ENCODE measurements at regions not wholly inside any gene's neighbourhood (a gene's known extent, or its start where the extent isn't known, plus 50 kb on each side); places are given as distances from the start of the nearest gene placed in this dataset.

DNA sequence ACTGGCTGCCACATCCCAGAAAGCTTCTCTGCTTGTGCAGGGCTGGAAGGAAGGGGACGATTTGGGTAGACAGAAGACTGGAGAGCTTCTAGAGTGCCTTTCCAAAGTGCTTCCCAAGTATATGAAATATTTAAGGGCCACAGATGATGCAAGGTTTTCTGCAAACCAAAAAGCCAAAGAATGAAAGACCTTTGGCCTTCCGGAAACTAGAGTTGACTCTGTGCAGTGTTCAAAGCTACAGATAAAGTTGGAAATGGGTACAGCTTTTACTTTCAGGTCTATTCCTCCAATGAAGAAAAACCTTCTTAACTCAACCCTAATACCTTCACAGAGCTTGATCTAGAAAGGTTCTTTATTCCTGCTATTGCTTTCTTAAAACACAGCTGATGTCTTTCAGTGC lies 253.0 kb upstream of the KLHL29 start:
- DNase-seq (ENCODE audit: low read depth) = no peak

- no peak for DNase-seq (ENCODE audit: low read depth)
Observed at GRCh38 chr2:23132823-23133595, 252.0 kb upstream of the KLHL29 start.

DNA sequence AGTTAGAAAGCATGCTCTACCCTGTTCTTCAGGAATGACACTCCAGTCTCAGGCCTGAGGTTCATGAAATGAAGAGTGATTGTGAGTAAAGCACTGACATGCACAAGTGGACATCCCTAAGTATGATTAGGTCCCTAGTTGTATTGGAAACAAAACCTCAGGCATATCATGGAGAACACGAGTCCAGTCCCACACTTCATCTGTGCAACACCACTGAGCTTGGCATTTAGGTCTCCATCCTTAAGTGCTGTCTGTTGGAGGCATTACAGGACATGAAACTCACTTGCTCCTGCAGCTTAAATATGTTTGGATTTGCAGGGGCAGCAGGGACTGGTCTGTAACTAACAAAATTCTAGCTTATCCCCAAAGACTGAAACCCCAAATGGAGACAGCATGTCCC lies 250.3 kb upstream of the KLHL29 start:
- no peak for DNase-seq (ENCODE audit: low read depth)

DNA sequence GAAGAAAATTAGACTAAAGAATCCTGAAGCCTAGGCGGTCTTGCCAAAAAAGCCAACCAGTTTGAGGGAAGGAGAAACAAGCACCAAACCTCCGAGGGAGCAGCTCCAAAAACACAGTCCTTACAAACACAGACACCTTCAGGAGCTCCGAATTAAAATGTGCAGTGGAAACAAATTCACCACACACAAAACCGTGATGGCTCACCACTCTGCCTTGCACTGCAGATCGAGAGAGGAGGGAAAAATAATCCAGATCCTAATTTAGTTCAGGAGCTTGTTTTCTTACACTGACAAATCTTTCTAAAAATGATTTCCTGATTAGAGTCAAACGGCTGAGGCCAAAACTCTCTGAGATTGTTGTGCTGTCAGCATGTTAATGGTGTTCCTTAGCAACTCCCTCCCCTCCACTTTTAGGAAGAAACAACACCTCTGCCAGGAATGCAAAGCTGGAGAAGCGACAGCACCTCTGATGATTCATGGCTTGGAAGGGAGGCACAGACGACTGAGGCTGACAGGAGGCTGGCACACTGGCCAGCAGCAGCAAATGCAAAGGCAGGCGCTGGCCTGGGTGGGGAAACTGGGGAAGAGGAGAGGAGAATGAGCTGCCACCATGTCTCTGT lies 249.4 kb upstream of the KLHL29 start:
- DNase-seq (ENCODE audit: low read depth) = no peak

GRCh38 chr2:23137166-23137565 lies 247.8 kb upstream of the KLHL29 start:
- no peak for DNase-seq (ENCODE audit: low read depth)

GRCh38 chr2:23138701-23139100 lies 246.3 kb upstream of the KLHL29 start:
- no peak for DNase-seq (ENCODE audit: low read depth)

- DNase-seq (ENCODE audit: low read depth) = no peak
Observed at GRCh38 chr2:23145460-23145859, 239.5 kb upstream of the KLHL29 start.

- no peak for DNase-seq (ENCODE audit: low read depth)
Observed at GRCh38 chr2:23146011-23146410, 239.0 kb upstream of the KLHL29 start.

GRCh38 chr2:23148342-23148741 lies 236.6 kb upstream of the KLHL29 start:
- DNase-seq (ENCODE audit: low read depth) = no peak

DNA sequence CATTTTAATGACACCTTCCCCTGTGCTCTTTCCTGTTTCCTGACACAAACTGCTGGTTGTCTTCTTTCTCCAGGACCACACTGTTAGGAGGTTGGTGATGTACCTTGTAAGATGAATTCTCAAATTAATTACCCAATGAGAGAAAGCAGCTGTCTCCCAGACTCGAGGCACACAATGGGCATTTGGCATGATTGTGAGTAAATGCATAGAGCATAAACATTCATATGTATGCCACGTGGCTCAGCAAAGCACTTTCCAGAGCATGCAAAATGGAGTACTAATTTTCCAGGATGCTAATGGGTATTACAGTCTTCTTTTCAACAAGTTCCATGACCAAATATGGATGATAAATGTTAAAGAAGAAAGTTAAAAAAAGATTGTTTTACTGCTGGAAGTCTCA lies 235.2 kb upstream of the KLHL29 start:
- no peak for DNase-seq (ENCODE audit: low read depth)

DNA sequence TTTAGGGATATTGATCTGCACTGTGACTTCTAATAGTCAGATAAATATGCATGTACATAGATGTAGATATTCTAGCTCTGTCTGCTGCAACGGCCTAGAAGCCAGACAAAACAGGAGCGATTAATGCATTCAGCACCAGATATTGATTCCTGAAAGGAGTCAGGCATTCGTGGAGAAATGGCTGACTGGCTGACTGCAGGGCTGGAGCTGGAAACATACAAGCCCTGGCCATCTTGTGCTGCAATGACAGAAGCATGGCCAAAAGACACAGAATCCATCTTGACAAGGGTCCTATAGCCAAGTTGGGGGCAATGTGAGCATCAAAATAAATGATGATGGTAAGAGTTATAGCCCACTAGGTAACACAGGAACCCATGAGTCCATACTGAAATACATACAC lies 231.5 kb upstream of the KLHL29 start:
- DNase-seq (ENCODE audit: low read depth) = no peak

- DNase-seq (ENCODE audit: low read depth) = no peak
Observed at GRCh38 chr2:23155022-23155421, 230.0 kb upstream of the KLHL29 start.

DNA sequence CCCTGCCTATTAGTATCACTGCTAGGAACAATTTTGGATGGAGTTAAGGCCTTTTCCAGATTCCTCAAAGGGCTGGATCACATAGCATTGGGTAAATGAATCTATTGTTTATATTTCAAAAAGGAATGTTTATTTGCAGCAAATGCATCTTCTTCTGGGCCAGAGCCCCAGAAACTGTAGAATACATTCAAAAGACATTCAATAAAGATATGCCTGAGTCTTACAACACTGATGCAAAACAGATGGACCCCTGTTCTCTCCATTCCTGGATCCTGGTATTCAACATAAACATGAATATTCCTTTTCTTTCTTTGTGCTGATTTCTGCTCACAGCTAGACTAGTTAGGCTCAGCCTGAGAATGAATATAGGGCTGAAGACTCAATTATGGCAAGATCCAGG lies 227.2 kb upstream of the KLHL29 start:
- DNase-seq (ENCODE audit: low read depth) = no peak

- DNase-seq (ENCODE audit: low read depth) = no peak
Observed at GRCh38 chr2:23158306-23158705, 226.7 kb upstream of the KLHL29 start.

- no peak for DNase-seq (ENCODE audit: low read depth)
Observed at GRCh38 chr2:23159746-23160405, 225.1 kb upstream of the KLHL29 start.

- no peak for DNase-seq (ENCODE audit: low read depth)
Observed at GRCh38 chr2:23164173-23164572, 220.8 kb upstream of the KLHL29 start.

DNA sequence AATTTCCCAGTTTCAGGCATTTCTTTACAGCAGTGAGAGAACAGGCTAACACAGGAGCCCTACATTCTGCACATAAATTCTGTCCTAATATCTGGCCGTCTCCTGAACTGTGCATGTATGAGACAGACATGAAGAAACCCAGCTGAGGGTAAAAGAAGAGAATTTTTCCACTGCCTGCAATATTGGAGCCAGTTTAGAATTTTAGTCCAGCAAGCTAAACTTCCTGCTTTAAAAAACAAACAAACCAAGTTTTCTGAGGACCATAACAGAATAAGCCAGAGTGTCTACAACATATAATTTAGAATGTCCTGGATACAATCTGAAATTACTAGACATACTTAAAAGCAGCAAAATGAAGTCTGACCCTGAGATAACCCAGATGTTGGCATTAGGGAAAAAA lies 215.1 kb upstream of the KLHL29 start:
- DNase-seq (ENCODE audit: low read depth) = no peak

DNA sequence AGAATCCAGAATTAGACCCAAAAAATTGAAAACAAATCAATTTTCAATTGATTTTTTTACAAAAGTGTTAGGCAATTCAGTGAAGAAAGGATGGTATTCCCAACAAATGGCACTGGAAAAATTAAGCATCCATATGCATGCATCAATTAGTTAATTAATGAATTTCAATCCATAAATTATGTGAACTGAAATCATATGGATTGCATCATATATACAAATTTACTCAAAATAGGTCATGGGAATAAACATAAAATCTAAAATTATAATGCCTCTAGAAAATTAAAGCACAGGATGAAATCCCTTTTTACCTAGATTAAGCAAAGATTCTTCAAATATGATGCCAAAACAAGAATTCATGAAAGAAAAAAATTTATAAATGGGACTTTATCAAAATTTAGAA lies 213.9 kb upstream of the KLHL29 start:
- no peak for DNase-seq (ENCODE audit: low read depth)

- no peak for DNase-seq (ENCODE audit: low read depth)
Observed at GRCh38 chr2:23178396-23178795, 206.6 kb upstream of the KLHL29 start.

- no peak for DNase-seq (ENCODE audit: low read depth)
Observed at GRCh38 chr2:23183733-23184132, 201.2 kb upstream of the KLHL29 start.

GRCh38 chr2:23198316-23199114 lies 186.5 kb upstream of the KLHL29 start:
- DNase-seq (ENCODE audit: low read depth) = no peak

DNA sequence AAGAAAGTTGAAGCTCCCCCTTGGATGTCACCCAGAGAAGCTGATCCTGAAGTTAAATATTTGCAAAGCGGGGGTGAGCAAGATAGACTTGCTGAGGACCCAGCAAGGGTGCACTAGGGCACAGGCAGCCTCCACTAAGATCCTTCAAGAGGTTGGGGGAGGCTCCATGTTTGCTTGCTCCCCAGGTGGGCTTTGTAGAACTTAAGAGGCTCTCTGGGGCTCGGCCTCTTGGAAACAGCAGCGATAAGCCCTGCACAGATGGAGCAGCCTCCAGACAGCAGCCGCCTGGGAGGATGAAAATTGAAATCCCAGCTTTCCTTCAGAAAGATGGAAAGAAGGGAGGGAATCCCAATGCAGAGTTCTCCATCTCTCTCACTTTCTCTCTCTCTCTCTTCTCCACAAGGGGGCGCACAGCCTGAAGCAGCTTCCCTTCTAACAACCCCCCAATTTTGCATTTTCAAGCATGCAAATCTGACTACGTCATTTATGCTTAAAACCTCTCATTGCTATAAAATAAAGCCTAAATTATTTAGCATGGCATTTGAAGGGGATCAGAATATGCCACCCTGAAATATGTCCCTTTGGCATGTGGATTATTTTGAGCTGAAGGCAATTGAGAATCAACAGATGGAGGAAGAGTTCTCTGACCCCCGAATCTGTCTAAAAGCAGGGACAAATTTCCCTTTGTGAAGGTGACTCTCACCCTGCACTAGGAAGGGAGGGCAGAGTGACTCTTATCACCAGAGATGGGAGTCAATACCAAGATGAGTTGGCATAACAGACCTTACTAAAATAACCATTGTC lies 185.7 kb upstream of the KLHL29 start:
- DNase-seq (ENCODE audit: low read depth) = no peak

Data from stimulated activated CD8-positive, alpha-beta memory T cell treated with anti-CD3 and anti-CD28 coated beads, Interleukin-12 subunit alpha, Interleukin-12 subunit beta, amount 100 ng/mL, for 1 hour (primary cell).